Left lung (tissue), 4 donors: ENCODE measurements at regions not wholly inside any gene's neighbourhood (a gene's known extent, or its start where the extent isn't known, plus 50 kb on each side); places are given as distances from the start of the nearest gene placed in this dataset.
"Not testable (repeated sequence)": the region's sequence is repeated elsewhere in the genome, so short reads cannot be mapped to it uniquely, and the experiment has no call there.

Source experiments
- ATAC-seq: fragments of 200-7000 bp; cut with Tn5 transposase; one replicate; pipeline ENCODE4 v1.9.1; 2020; ENCODE audit warnings: moderate library complexity
- DNase-seq, 4 donors: peaks; one replicate each; pipeline ENCODE4 v3.0.0-alpha.2; 2013 to 2020
- H3K27ac ChIP-seq, 2 donors: fragments of 200-600 bp; sonication (generic) in 1 of 2; one replicate each; pipeline versions ENCODE4 v1.5.0 to v1.8.0; 2020 to 2021
- H3K27me3 ChIP-seq, 2 donors: fragments of 200-600 bp; sonication (generic) in 1 of 2; one replicate each; pipeline versions ENCODE4 v1.5.0 to v1.8.0; 2020 to 2021
- H3K36me3 ChIP-seq, 2 donors: fragments of 200-600 bp; sonication (generic) in 1 of 2; one replicate each; pipeline versions ENCODE4 v1.5.0 to v1.8.0; 2020 to 2021
- H3K4me1 ChIP-seq, 2 donors: fragments of 200-600 bp; one replicate each; pipeline ENCODE4 v1.8.0; 2021
- H3K4me3 ChIP-seq, 2 donors: fragments of 200-600 bp; sonication (generic) in 1 of 2; one replicate each; pipeline versions ENCODE4 v1.5.0 to v1.8.0; 2020 to 2021; ENCODE audit warnings: mild to moderate bottlenecking in 1 of 2
- H3K9me3 ChIP-seq, 2 donors: fragments of 200-600 bp; sonication (generic) in 1 of 2; one replicate each; pipeline versions ENCODE4 v1.5.0 to v1.8.0; 2020 to 2021
- intact Hi-C, 2 donors: fragments of 100-400 bp; cut with DNase I; formaldehyde crosslinking; loops; one replicate each; pipeline versions ENCODE4 v1.11.2 to v1.14.2; 2022
- TF ChIP-seq, protein P1 (sequence below), 2 donors: fragments of 200-600 bp; sonication (generic) in 1 of 2; IDR thresholded peaks; one replicate each; pipeline versions ENCODE4 v1.5.0 to v1.8.0; 2021; ENCODE audit warnings: antibody characterized with exemption in 2 of 2
- donor health status: DM: no; HTN: yes; CAD: no.
- donor health status: DM: no; HTN: no; CAD: no.

DNA sequence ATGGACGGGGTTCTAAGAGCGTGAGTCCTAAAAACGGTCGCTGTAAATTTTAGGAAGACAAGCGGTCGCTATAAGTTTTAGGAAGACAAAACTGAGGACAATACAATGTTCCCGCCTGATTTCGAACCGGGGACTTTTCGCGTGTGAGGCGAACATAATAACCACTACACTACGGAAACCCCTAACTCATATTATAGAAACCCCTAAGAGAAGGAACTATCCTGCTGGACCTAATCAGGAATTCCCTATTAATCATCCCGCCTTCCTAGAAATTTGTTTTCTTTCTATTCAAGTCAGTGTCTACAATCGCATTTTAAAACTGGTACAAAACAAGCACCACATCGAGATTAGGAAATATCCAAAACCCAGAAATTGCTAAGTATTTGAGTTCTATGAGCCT, 183.8 kb downstream of the OR2B2 start:
- H3K4me3 ChIP-seq = no peak overlapping the region
- TF ChIP-seq, protein P1, sequence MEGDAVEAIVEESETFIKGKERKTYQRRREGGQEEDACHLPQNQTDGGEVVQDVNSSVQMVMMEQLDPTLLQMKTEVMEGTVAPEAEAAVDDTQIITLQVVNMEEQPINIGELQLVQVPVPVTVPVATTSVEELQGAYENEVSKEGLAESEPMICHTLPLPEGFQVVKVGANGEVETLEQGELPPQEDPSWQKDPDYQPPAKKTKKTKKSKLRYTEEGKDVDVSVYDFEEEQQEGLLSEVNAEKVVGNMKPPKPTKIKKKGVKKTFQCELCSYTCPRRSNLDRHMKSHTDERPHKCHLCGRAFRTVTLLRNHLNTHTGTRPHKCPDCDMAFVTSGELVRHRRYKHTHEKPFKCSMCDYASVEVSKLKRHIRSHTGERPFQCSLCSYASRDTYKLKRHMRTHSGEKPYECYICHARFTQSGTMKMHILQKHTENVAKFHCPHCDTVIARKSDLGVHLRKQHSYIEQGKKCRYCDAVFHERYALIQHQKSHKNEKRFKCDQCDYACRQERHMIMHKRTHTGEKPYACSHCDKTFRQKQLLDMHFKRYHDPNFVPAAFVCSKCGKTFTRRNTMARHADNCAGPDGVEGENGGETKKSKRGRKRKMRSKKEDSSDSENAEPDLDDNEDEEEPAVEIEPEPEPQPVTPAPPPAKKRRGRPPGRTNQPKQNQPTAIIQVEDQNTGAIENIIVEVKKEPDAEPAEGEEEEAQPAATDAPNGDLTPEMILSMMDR (IDR thresholded peaks at IDR 0.05) = no peak
- DNase-seq (no peak), ATAC-seq (no peak)
- H3K27ac ChIP-seq = no peak overlapping the region
- H3K4me1 ChIP-seq = no peaks in the 10 kb centered on the region
- no peaks in the 10 kb centered on the region for H3K36me3 ChIP-seq
- intact Hi-C loops = no loop called here
- H3K9me3 ChIP-seq = no peaks in the 10 kb centered on the region
- peaks cover 0 to 71% of the 10 kb centered on the region in 2 donors for H3K27me3 ChIP-seq

DNA sequence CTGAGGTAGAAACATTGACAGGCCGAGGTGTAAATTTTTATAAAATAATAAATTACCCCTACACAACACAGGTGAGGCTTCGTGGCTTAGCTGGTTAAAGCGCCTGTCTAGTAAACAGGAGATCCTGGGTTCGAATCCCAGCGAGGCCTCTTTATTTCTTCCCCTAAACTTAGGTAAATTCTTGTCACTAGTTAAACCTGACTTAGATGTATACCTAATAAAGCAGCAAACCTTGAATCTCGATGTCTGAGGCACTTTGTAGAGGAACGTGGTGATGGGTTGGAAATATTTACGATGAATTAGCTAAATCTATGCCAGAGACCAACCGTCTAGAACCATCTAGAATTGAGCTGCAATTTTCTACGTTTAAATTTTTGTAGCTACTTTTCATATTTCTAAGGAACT, 185.6 kb downstream of the OR2B2 start:
- Histone ChIP-seq H3K9me3 (no peaks in the 10 kb centered on the region), H3K27me3 (peaks cover 0 to 72% of the 10 kb centered on the region in 2 donors), H3K27ac (no peak overlapping the region), H3K36me3 (no peaks in the 10 kb centered on the region), H3K4me3 (no peak overlapping the region), H3K4me1 (no peaks in the 10 kb centered on the region)
- intact Hi-C loops = no loop called here
- ATAC-seq = no peak
- no peak for DNase-seq
- TF ChIP-seq, protein P1 (IDR thresholded peaks at IDR 0.05) = no peak

DNA sequence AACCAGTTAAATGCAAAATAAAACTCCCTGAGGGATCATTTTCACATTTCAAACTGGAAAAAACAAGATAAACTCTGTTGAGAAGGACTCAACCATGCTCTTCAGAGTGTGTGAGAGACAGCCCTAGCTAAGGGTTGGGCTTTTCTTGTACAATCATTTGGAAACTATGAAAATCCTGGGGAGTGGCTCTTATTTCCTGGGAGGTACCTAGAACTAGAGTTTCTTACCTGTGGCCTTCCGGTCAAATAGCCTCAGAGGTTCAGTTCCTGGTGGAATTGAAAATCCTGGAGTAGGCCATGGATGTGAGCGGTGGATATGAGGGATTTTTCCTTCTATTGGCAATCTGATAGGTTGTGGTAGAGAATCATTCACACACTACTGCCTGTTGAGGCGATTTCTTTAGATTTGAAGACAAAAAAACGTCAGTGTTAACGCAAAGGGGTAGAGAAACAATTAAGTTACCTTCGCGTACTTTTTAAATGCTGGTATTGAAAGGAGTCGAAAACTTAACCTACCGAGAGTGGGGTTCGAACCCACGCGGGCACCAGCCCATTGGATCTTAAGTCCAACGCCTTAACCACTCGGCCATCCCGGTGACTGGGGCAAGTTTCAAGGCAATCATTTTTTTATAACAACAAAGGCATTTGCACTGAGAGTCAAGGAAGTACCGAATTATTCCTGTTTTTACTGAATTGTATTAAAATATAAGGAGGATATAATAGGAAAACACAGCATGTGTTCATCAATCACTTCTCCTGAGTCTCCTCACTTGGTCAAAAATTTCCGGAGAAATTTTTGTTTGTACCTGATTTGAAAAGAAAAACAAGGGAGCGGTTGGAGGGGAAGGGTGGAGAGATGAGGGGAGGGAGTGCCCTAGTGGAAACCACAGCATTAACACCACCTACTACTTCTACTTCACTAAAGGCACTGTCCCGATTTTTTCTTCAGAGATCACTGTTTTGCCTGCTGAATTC, 191.3 kb downstream of the OR2B2 start:
- peaks cover 0 to 68% of the 10 kb centered on the region in 2 donors for H3K27me3 ChIP-seq
- no peaks in the 10 kb centered on the region for H3K4me1 ChIP-seq
- H3K27ac ChIP-seq = no peak overlapping the region
- no peaks in the 10 kb centered on the region for H3K36me3 ChIP-seq
- TF ChIP-seq, protein P1 (IDR thresholded peaks at IDR 0.05) = no peak
- no peak for DNase-seq
- no peaks in the 10 kb centered on the region for H3K9me3 ChIP-seq
- no peak for ATAC-seq
- intact Hi-C loops = no loop called here
- no peak overlapping the region for H3K4me3 ChIP-seq

DNA sequence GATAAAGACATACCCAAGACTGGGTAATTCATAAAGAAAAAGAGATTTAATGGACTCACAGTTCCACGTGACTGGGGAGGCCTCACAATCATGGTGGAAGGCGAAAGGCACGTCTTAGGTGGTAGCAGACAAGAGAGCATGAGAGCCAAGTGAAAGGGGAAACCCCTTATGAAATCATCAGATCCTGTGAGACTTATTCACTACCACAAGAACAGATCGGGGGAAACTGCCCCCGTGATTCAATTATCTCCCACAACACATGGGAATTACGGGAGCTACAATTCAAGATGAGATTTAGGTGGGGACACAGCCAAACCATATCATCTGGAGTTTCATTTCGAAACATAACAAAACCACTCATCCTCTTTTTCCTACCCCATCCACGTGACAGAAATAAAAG, 193.2 kb downstream of the OR2B2 start:
- H3K9me3 ChIP-seq, ATAC-seq, H3K36me3 ChIP-seq, H3K27ac ChIP-seq, H3K4me3 ChIP-seq, DNase-seq, intact Hi-C loops, H3K4me1 ChIP-seq: not testable (repeated sequence)
- peaks cover 0 to 54% of the 10 kb centered on the region in 2 donors for H3K27me3 ChIP-seq

DNA sequence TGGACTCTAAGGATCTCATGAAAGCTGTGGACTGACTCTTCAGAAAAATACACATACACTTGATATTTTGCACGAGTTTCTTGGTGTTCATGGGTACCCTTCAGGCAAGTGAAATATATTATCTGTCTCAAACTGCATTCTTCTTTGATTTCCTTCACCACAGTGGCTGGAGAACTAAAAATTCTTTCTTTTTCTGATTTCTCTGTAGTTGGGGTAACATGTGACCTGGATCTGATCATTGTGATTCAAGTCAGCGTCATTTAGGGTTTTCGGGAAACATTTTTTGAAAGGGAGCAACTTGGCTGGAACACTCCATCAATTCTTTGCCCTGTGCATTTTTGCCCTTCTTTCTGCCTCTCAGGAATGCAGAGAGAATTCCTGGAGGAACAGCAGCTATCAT, 205.8 kb downstream of the OR2B2 start:
- H3K27me3 ChIP-seq = no peaks in the 10 kb centered on the region
- TF ChIP-seq, protein P1 (IDR thresholded peaks at IDR 0.05) = no peak
- H3K4me3 ChIP-seq = no peak overlapping the region
- H3K36me3 ChIP-seq = no peaks in the 10 kb centered on the region
- no peak overlapping the region for H3K27ac ChIP-seq
- ATAC-seq (no peak), DNase-seq (no peak)
- intact Hi-C loops = no loop called here
- no peaks in the 10 kb centered on the region for H3K9me3 ChIP-seq
- H3K4me1 ChIP-seq = no peaks in the 10 kb centered on the region
